GM12891 (cell line): ENCODE measurements at regions not wholly inside any gene's neighbourhood (a gene's known extent, or its start where the extent isn't known, plus 50 kb on each side); places are given as distances from the start of the nearest gene placed in this dataset.

Source experiments
- DNase-seq: peaks from one replicate; pipeline ENCODE4 v3.0.0; 2011; ENCODE audit warnings: low spot score; ENCODE audit not compliant: insufficient read length
- FAIRE-seq: peaks from 2 replicates; lab custom pipeline; 2011; peaks lifted over from hg19 to GRCh38; lab: Jason Lieb, UNC
- PAX5 ChIP-seq: IDR thresholded peaks from 2 replicates; pipeline ENCODE4 v1.6.1; 2011; ENCODE audit warnings: low read length, moderate library complexity, mild to moderate bottlenecking; ENCODE audit not compliant: insufficient read depth, severe bottlenecking
- POLR2A ChIP-seq: IDR thresholded peaks from 2 replicates; pipeline ENCODE4 v1.6.1; 2011; ENCODE audit warnings: low read depth, low read length, control low read depth
- POLR2AphosphoS5 ChIP-seq: IDR thresholded peaks from 2 replicates; pipeline ENCODE4 v1.6.1; 2011; ENCODE audit warnings: low read depth, low read length, control low read depth
- POU2F2 ChIP-seq: IDR thresholded peaks from 2 replicates; pipeline ENCODE4 v1.6.1; 2011; ENCODE audit warnings: low read depth, mild to moderate bottlenecking, control low read depth, low read length, moderate library complexity
- SPI1 ChIP-seq: IDR thresholded peaks from 2 replicates; pipeline ENCODE4 v1.6.1; 2011; ENCODE audit warnings: low read depth, low read length, control low read depth
- TAF1 ChIP-seq: IDR thresholded peaks from 2 replicates; pipeline ENCODE4 v1.6.1; 2011; ENCODE audit warnings: low read depth, low read length, control low read depth

GRCh38 chr16:51418258-51418657, 267.2 kb upstream of the SALL1 start:
- DNase-seq (no peak), FAIRE-seq (no peak)
- TF ChIP-seq POLR2A (no peak), POLR2AphosphoS5 (no peak), PAX5 (no peak), SPI1 (no peak), TAF1 (no peak), POU2F2 (no peak)

- no peak for FAIRE-seq
- TF ChIP-seq SPI1 = no peak
- TF ChIP-seq POU2F2 = no peak
- TF ChIP-seq PAX5 = no peak
- no peak for TF ChIP-seq POLR2A
- no peak for TF ChIP-seq TAF1
Observed at GRCh38 chr16:51416926-51417325, 265.9 kb upstream of the SALL1 start.

GRCh38 chr16:51410125-51410524, 259.1 kb upstream of the SALL1 start:
- TF ChIP-seq POLR2AphosphoS5 = no peak
- no peak for TF ChIP-seq POU2F2
- TF ChIP-seq POLR2A = no peak
- TF ChIP-seq SPI1 = no peak
- no peak for TF ChIP-seq TAF1
- no peak for FAIRE-seq
- DNase-seq = no peak

More at GRCh38 chr16:51416926-51417325, 265.9 kb upstream of the SALL1 start:
- no peak for DNase-seq

GRCh38 chr16:51409001-51409675, 258.1 kb upstream of the SALL1 start:
- FAIRE-seq (no peak), DNase-seq (no peak)
- TF ChIP-seq TAF1 (no peak), POLR2A (no peak), SPI1 (no peak), PAX5 (no peak), POU2F2 (no peak), POLR2AphosphoS5 (no peak)

- no peak for FAIRE-seq
- DNase-seq = no peak
- TF ChIP-seq SPI1 (no peak), POU2F2 (no peak), TAF1 (no peak), POLR2AphosphoS5 (no peak), POLR2A (no peak), PAX5 (no peak)
Observed at GRCh38 chr16:51408357-51408756, 257.3 kb upstream of the SALL1 start.

GRCh38 chr16:51407921-51408320, 256.9 kb upstream of the SALL1 start:
- TF ChIP-seq POU2F2 (no peak), PAX5 (no peak), POLR2AphosphoS5 (no peak), SPI1 (no peak), POLR2A (no peak), TAF1 (no peak)
- no peak for FAIRE-seq
- DNase-seq = no peak

GRCh38 chr16:51407199-51407598, 256.1 kb upstream of the SALL1 start:
- no peak for TF ChIP-seq POU2F2
- TF ChIP-seq POLR2A = no peak
- no peak for TF ChIP-seq PAX5
- no peak for TF ChIP-seq SPI1
- no peak for TF ChIP-seq POLR2AphosphoS5
- TF ChIP-seq TAF1 = no peak
- FAIRE-seq = no peak
- no peak for DNase-seq

- DNase-seq = no peak
- no peak for TF ChIP-seq SPI1
- no peak for TF ChIP-seq TAF1
- TF ChIP-seq POLR2AphosphoS5 = no peak
- TF ChIP-seq POLR2A = no peak
- no peak for TF ChIP-seq POU2F2
- no peak for TF ChIP-seq PAX5
- no peak for FAIRE-seq
Observed at GRCh38 chr16:51405361-51405760, 254.3 kb upstream of the SALL1 start.

GRCh38 chr16:51404386-51404785, 253.3 kb upstream of the SALL1 start:
- FAIRE-seq = no peak
- TF ChIP-seq PAX5 (no peak), SPI1 (no peak), POLR2AphosphoS5 (no peak), TAF1 (no peak)
- no peak for DNase-seq
